Stimulated activated CD8-positive, alpha-beta memory T cell treated with anti-CD3 and anti-CD28 coated beads, Interleukin-7, amount 100 ng/mL, for 24 hours (primary cell): ENCODE measurements at regions not wholly inside any gene's neighbourhood (a gene's known extent, or its start where the extent isn't known, plus 50 kb on each side); places are given as distances from the start of the nearest gene placed in this dataset.

Experiments used
- DNase-seq: peaks from one replicate; pipeline ENCODE4 v3.0.0-alpha.2; 2020; ENCODE audit warnings: low read depth

DNA sequence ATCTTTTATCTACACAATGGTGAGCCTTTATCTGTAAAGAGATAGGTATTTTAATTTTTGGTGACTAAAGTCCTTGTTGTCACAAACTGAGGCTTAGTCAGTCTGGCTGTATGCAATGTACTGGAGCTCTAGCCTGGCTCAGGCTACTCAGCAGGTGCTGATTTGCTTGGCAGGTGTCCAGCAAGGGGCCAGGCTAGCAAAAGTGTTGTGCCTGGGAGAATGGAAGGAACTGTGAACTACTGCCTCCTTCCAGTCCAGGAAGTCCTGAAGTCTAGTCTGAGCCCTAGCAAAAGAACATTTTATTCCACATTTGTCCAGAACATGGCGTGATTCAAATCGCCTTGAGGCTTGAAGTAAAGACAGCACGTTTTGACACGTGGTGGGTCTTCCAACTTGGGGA, 260.5 kb downstream of the CCDC85A start:
- DNase-seq, result no peak

DNA sequence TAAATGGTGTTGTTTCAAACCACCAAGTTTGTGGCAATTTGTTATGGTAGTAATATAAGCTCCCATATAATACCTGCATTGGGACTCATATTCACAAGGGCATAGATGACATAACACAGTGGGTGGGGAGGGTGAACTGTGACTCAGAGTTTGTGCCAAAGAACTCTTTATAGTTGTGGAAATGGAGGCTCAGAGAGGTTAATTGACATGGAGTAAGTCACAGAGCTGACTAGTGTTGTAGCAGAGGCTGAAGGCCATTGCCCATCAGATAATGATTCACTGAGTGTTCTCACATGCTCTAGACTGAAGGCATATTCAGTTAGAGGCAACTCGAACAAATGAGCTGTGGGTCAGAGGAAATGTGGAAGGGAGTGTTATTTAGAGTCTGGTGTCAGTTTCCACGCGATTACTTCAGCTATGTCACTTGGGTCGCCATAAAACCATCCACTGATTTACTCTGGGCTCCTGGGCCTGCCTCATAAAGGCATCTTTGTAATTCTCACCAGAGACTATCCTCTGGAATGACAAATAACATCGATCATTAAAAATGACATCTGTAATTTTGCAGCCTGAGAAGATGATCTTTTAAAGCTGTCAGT, 264.7 kb downstream of the CCDC85A start:
- no peak for DNase-seq

DNA sequence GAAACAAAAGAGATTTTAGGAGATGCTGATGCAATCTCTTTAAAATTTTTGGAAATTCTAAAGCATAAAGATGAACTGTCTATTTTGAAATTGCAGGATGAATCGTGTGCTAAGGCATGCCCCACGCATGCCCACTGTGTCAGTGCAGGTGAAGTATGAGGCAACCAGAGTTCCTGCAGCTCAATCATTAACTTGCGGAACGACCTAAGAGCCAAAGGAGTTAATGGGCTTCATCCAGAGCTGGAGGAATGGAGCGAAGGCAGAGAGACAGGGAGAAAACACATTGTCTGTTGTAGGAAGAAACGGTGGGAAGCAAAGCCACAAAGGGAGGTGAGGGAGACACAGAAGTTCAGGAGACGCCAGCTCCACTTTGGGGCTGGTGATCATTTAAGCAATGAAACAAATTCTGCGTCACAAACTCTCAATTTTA, 265.2 kb downstream of the CCDC85A start:
- no peak for DNase-seq

DNA sequence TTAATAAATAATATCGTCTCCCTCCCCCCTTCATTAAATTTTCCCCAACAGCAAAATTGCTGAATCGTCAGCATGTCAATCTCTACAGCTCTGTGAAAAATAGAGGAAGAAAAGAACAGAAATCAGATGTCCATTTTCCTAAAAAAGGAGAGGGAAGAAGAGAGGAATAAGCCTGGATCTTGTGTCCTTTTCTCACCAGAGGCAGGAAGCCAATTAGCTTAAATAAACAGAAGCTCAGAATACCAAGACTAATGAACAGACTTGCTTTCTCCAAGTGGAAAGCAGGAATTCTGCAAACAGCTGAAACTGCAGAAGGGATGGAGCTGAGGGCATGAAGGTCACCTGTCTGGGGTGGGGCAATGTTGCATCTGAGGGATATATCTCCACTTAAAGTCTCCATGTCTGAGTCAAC, 265.7 kb downstream of the CCDC85A start:
- no peak for DNase-seq

DNA sequence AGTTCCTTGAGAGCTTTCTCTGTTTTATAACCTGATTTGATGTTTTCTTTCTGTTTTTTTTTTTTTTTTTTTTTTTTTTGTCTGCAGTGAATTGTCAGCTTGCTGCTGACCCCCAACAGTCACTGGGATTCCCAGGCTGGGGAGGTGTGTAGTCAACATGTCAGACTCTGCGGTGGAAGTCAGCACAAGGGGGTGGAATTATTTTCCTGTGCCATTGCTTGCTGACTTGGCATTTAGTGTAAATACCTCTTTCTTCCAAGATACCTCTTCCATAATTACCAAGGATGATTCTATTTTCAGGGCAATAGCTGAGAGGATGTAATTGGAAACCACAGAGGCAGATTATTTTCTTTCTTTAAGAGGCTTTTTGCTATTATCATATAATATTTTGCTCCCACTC, 266.3 kb downstream of the CCDC85A start:
- no peak for DNase-seq

DNA sequence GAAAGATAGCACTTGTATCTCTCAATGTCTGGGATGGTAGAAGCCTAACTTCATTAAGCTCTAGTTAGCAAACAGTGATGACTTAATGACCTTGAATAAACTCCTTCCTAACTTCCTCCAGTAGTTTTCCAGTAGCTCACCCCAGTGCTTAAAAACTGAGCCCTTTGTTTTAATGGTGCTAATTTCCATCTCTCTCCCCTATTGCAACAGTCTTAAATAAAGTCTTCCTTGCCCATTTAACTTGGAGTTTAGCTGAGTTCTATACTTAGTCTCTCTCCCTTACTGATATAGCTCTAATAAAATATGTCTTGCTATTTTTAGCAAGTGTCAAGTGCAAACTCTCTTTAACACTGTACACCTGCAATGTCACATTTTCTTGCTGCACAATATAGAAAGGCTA, 267.0 kb downstream of the CCDC85A start:
- no peak for DNase-seq

DNA sequence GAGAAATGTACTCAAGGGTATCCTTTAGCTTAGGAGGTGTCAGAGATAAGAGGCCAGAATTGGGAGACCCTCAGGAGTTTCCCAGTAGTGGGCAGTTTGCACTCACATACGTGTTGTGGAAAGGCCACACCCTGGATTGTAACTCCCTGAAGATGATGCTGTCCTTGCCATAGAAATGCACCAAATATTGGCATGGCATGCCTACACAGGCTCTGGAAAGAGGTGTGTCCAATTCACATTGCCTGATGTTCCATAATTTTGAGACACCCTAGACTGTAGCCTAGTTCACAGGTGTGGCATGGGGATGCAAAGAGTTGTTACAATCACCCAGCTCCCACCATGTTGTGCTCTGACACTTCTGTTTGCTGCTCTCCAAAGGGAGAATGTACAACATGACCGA, 271.9 kb downstream of the CCDC85A start:
- DNase-seq, result no peak

DNA sequence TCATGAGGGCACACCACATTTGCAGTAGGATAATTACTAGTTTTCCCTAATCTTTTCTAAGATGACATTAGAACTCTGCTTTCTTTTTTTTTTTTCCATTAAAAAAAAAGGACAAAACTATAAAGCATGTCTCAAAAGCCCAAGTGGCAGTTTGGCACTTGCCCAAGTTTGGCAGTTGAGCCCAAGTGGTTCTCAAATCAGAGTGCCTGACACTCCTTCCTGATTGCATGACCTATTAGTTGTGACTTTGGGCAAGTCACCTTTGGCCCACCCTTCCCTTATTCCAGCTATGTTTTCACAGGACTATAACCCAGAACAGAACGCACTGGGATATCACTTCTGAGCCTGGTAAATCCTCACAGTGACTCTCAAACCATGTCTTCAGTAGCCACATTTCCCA, 273.0 kb downstream of the CCDC85A start:
- no peak for DNase-seq

DNA sequence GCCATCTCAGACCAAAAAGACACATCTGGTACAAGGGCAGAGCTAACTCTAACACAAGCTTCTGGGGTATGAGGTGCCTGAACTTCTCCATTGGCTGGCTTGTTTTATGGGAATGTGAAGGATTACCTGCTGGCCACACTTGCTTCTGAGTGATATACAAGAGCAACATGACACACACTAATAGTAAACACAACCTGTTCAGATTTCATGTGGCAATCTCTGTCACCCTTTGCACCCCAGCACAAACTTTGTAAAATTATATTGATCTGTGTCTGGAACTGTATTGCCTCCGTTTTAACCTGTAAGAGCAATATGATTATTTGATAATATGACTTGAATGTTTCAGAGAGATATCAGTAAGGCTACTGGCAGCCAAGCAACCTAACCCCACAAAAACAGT, 276.7 kb downstream of the CCDC85A start:
- no peak for DNase-seq

DNA sequence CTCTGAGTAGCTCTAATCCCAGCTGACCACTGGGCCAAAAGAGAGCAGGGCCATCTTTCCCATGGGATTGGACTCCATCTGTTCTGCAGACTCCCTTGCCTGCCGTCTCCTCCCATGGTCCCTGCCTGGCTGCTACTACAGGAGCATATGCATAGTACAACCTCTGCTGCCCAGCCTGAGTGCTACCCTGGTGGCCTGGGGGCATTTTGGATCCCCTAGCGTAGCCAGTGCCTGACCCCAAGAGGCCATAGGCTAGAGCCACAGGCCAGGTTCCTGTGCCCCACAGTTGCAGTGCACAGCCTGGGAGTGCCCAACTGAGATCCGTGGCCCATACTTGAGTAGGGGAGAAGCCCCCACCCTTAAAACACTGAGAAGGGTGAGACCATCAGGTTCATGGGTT, 280.3 kb downstream of the CCDC85A start:
- no peak for DNase-seq

DNA sequence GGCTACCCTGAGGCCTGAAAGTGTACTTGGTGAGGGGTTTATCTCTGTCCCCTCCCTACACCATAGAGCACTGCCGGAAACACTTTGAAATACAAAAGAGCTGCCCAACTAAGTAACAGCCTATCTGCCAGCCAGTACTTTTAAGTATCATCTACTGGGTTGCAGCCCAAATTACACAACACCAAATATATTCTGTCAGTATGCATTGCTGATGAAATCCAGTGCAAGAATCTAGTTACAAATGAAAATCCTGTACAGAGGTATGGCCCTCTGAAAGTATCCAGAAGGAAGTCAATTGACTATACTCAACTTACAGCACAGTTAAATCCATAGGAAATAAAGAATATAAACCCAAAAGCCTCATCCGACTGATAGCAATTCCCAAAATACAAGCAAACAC, 280.8 kb downstream of the CCDC85A start:
- DNase-seq, result no peak

DNA sequence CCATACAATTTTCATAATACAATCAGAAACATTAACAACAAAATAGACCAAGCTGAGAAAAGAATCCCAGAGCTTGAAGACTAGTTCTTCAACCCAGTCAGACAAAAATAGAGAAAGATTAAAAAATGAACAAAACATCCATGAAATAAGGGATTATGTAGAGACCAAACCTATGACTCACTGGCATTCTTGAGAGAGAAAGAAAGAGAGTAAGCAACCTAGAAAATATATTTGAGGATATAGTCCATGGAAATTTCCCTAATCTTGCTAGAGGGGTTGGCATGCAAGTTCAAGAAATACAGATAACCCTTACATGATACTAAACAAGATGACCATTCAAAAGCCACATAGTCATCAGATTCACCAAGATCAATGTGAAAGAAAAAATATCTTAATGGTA, 281.7 kb downstream of the CCDC85A start:
- DNase-seq, result no peak

DNA sequence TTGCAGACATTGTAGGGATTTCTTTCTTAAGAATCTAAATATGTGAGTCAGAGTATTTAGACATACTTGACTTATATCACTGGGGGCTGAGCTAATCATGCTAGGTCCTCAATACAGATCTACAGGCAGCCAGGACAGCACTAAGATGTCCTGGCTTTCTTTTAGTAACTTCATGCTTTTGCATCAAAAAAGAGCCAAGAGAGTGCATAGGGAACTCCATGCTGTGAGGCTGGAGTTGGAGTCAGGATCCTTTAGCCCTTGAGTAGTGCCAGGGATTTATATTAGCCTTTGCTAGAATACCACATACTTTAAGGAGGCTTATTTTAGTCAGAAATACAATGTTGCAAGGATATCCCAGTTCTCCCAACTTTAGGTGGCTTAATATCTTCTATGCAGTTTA, 289.7 kb downstream of the CCDC85A start:
- DNase-seq, result no peak

DNA sequence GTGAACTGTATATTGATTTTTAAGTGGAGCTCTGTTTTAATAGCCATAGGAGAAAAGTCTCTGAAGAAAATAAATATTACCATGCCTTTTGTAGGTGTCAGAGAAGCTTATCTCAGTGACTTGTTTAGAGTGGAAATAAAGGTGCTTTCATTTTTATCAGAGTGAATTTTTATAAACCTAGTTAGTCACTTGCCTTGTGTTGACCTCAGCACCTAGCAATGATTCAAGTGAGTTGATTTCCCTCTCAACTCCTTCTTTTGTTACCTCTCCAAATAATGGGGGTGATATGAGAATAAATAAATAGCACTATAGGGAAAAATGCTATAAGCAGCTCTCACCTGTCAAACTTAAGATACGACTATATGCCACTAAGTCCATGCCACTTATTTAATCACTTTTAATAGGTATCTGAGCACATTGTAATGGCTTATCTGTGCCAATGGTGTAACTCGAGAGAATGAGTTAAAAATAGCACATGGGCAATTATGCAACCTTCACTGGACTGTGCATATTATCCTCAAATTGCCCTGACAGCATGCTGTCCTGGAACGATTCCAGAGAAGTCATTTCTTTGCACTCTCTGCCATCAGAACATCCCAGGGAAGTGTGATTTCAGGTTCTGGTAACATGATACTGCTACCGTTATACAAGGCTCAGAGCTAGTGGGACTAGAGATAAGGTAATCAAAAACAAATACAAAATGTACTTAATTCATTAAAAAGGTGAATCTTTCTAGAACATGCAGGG, 290.8 kb downstream of the CCDC85A start:
- no peak for DNase-seq

DNA sequence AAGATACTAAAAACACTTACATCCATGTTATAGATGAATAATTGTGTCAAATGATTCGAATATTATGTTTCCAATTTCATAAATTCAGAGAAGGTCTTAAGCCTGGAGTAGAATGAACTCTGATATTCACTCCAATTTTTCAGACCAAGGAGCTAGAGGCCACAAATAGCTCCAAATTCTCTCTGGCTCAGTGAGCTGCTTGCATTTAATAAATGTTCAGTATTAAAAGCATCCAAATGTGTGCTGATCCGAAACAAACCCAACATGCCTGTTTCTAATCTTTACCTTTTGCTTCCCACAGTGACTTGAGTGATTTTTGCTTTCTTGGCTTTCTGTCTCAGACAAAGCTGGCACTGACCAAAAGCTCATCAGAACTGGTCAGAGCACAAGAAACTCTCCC, 291.4 kb downstream of the CCDC85A start:
- no peak for DNase-seq

DNA sequence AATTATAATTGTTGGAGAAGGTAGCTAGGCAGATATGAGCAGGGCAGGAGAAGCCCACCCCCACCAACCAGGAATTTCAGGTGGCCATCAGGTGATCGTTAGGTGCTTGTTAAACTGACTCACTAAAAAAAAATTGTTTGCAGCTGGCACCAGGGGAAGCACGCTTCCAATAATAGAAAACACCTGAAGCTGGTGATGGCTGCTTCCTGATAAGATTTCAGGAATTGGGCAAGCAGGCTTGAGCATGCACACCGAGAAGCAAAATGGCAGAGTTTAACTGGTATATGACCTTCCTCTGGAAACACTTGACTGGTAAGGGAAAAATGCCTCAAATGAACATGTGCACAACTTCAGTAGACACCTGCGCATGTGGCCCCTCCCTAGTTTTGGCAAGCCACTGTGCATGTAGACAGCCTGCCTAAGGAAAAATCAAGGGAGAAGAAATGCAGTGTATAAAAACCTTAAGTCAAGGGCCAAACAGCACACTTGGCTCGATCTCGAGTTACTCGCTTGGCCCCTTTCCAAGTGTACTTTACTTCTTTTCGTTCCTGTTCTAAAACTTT, 292.8 kb downstream of the CCDC85A start:
- DNase-seq, result no peak

DNA sequence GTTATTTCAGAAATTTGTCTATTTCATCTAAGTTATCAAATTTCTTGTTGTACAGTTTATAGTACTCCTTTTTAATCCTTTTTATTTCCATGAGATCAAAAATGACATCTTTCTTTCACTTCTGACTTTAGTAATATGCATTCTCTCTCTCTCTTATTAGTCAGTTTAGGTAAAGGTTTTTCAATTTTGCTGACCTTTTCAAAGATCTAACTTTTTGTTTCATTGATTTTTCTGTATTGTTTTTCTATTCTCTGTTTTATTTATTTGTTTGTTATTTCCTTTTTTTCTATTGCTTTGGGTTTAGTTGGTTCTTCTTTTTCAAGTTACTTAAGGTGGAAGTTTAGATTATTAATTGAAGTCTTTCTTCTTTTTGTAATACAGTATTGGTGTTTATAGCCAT, 294.2 kb downstream of the CCDC85A start:
- DNase-seq, result no peak

DNA sequence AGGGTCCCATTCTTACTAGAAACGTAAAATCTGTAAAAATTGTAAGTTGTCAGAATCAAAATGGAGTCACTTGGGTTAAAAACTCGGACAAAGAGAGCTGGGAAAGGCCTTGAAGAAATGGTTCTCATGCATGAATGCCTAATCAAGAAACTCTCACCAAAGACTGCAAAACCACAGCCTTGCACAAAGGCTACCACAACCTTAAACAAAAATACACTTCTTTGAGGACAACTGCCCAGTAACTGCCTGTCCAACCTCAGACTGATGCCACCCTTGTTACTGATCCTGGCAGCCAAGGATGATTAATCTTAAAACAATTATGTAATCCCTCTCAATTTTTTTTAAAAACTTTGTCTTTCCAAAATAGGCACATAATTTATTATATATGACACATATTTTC, 299.3 kb downstream of the CCDC85A start:
- no peak for DNase-seq

DNA sequence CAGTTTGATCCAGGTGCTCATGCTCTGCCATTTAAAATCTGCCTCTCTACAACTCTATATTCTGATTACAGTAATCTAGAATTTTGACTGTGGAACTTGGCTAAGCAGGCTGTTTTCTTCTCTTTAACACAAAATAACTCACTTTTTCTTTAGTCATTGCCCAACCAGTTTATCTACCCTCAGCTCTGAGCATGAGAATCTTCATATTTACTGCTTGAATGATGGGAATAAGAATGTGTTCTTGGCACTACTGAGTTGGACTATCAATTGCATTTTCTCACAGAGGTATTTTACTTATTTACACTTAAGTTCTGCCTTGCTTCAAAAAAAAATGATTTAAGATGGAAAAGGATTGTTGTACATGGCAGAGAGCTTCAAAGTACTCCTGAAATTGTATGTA, 301.1 kb downstream of the CCDC85A start:
- DNase-seq, result no peak

DNA sequence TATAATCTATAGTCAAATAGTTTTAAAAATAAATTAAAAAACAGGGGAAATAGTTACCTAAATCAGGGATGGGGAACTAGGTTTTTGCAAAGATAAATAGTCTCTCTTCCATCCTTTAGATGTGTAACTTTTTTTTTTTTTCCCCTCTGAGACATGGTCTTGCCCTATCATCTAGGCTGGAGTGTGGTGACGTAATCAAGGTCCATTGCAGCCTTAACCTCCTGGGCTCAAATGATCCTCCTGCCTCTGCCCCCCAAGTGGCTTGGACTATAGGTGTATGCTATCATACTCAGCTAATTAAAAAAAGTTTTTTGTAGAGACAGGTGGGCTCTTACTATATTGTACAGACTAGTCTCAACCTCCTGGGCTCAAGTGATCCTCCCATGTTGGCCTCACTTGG, 316.5 kb downstream of the CCDC85A start:
- DNase-seq, result no peak

DNA sequence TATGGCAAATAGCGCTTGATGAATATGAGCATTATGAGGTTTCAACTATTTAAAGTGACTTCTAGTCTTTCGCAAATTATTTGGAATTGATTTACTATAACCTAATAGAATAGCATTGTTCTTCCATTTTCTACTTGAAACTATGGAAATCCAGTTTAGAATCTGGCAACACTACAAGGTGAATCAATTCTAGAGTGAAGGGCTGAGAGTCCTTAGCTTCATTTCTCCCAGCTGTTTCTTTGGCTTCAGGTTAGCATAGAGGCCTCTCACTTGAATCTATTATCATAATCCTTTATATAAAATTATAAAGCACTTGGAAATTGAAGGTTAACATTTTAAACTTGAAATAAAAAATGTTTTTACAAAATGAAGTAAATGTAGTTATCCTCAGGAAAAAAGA, 318.8 kb downstream of the CCDC85A start:
- no peak for DNase-seq

DNA sequence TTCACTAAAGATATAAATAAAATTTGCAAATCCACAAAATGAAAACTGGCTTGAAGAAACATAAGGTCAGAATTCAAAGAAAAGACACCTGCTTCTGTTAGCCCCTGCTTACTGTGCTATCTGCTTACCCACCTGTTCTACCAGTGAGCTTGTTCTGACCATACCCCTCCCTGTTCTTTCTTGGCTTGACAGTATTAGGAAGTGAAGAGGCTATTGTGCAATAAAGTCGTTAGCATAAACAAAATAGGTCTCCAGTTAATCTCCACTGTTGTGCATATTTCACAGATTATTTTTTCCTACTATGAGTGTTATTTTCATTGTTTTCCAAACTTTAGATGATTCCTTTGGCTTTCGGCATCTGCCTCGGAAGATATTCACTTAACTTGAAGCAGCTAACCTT, 322.1 kb downstream of the CCDC85A start:
- no peak for DNase-seq

DNA sequence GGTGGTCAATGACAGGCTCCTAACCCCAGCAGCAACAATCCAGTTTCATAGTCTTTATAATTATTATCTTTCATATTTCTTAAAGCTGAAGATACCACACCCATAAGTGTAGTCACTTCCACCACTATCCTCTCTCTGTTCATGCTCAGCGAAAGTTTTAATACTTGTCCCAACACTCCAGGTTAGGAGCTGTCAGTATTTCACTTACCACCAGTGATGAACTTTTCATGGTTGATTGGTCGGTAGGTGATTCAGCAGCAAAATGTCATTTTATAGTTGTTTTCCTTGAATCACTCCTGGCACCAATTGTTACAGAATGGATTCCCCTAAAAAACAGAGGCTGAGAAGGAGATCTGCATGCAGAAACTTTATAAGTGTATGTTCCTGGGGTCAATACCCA, 324.9 kb downstream of the CCDC85A start:
- DNase-seq, result no peak

DNA sequence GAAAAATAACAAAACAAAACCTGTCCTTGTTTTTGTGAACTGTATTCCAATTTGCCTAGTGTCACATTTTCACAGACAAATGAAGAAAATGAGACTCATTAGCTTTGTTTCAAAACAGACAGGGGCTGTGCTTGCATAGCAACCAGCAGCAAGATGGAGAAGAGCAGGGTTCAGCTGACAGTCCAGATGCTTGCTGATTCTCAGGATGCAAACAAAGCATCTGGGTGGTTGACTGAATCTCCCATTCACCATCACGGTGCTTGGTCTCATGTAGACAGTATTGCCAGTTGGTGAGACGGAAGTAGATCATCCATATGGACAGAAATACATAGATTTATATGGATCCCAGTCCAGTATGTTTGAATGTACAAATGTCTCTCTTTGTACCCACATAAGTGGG, 326.8 kb downstream of the CCDC85A start:
- DNase-seq, result no peak
